GM23338 (cell line): ENCODE measurements at regions not wholly inside any gene's neighbourhood (a gene's known extent, or its start where the extent isn't known, plus 50 kb on each side); places are given as distances from the start of the nearest gene placed in this dataset.

ENCODE experiments used
- ATAC-seq: fragments of 200-7000 bp; cut with Tn5 transposase; 3 replicates; pipeline ENCODE4 v1.9.1; 2020
- DNase-seq: peaks from one replicate; pipeline ENCODE4 v3.0.0-alpha.2; 2015; ENCODE audit warnings: low spot score
- H2AFZ ChIP-seq: fragments of 200-600 bp; sonication (generic); 2 replicates; pipeline ENCODE4 v1.8.0; 2016; ENCODE audit warnings: antibody characterized with exemption, mild to moderate bottlenecking, moderate library complexity
- H3F3A ChIP-seq: fragments of 200-600 bp; sonication (generic); replicated peaks from 2 replicates; pipeline ENCODE4 v1.8.0; 2017; ENCODE audit warnings: antibody characterized with exemption, mixed run types, low read depth
- H3K27ac ChIP-seq: fragments of 200-600 bp; sonication (generic); 2 replicates; pipeline ENCODE4 v1.6.1; 2016; ENCODE audit warnings: low read depth
- H3K27me3 ChIP-seq: fragments of 200-600 bp; sonication (generic); 2 replicates; pipeline ENCODE4 v1.8.0; 2016; ENCODE audit warnings: mild to moderate bottlenecking, mixed run types, moderate library complexity; ENCODE audit not compliant: insufficient read depth
- H3K36me3 ChIP-seq: fragments of 200-600 bp; sonication (generic); 2 replicates; pipeline ENCODE4 v1.8.0; 2016; ENCODE audit warnings: mild to moderate bottlenecking; ENCODE audit not compliant: insufficient read depth
- H3K4me1 ChIP-seq: fragments of 200-600 bp; sonication (generic); 2 replicates; pipeline ENCODE4 v1.8.0; 2016; ENCODE audit warnings: mild to moderate bottlenecking, moderate library complexity; ENCODE audit not compliant: insufficient read depth
- H3K4me2 ChIP-seq: fragments of 200-600 bp; sonication (generic); 2 replicates; pipeline ENCODE4 v1.7.1; 2017; ENCODE audit warnings: mixed run types
- H3K4me3 ChIP-seq: fragments of 200-600 bp; sonication (generic); 2 replicates; pipeline ENCODE4 v1.6.1; 2016; ENCODE audit warnings: mixed run types
- H3K79me2 ChIP-seq: fragments of 200-600 bp; sonication (generic); replicated peaks from 2 replicates; pipeline ENCODE4 v1.8.0; 2017; ENCODE audit warnings: mild to moderate bottlenecking; ENCODE audit not compliant: insufficient read depth
- H3K9me2 ChIP-seq: fragments of 200-600 bp; sonication (generic); 2 replicates; pipeline ENCODE4 v1.8.0; 2017; ENCODE audit not compliant: insufficient read depth
- H4K20me1 ChIP-seq: fragments of 200-600 bp; sonication (generic); replicated peaks from 2 replicates; pipeline ENCODE4 v1.8.0; 2017; ENCODE audit warnings: mild to moderate bottlenecking; ENCODE audit not compliant: insufficient read depth
- H3K27ac Mint-ChIP-seq: 2 replicates; pipeline ENCODE4 v1.8.0; 2020; ENCODE audit warnings: inconsistent platforms, mild to moderate bottlenecking, moderate library complexity, mixed read lengths
- H3K27me3 Mint-ChIP-seq: 3 replicates; pipeline ENCODE4 v1.8.0; 2022; ENCODE audit warnings: low read depth, mild to moderate bottlenecking, moderate library complexity, mixed read lengths, inconsistent platforms; ENCODE audit not compliant: insufficient read depth, poor library complexity
- H3K36me3 Mint-ChIP-seq: 3 replicates; pipeline ENCODE4 v1.8.0; 2021; ENCODE audit warnings: low read depth, mild to moderate bottlenecking, inconsistent platforms, moderate library complexity, mixed read lengths
- H3K4me1 Mint-ChIP-seq: 3 replicates; pipeline ENCODE4 v1.8.0; 2020; ENCODE audit warnings: mild to moderate bottlenecking, inconsistent platforms, mixed read lengths
- H3K4me3 Mint-ChIP-seq: 3 replicates; pipeline ENCODE4 v1.8.0; 2021; ENCODE audit warnings: moderate library complexity, mild to moderate bottlenecking, inconsistent platforms, mixed read lengths
- H3K9me3 Mint-ChIP-seq: 3 replicates; pipeline ENCODE4 v1.8.0; 2020; ENCODE audit warnings: moderate library complexity, mild to moderate bottlenecking, inconsistent platforms, mixed read lengths
- CREB1 ChIP-seq: fragments of 250-450 bp; sonication (Bioruptor Pico); IDR thresholded peaks from 2 replicates; pipeline ENCODE4 v1.5.0; 2020; ENCODE audit warnings: low read depth, mild to moderate bottlenecking, moderate library complexity
- EZH2 ChIP-seq: fragments of 200-600 bp; sonication (generic); IDR thresholded peaks from one replicate; pipeline ENCODE4 v1.8.0; 2017; ENCODE audit warnings: antibody characterized with exemption, mild to moderate bottlenecking, low read depth; ENCODE audit not compliant: unreplicated experiment
- EZH2phosphoT487 ChIP-seq: fragments of 200-600 bp; sonication (generic); IDR thresholded peaks from one replicate; pipeline ENCODE4 v1.8.1; 2018; ENCODE audit warnings: antibody characterized with exemption; ENCODE audit not compliant: unreplicated experiment
- NANOG ChIP-seq: IDR thresholded peaks from 2 replicates; pipeline ENCODE4 v1.6.1; 2016; ENCODE audit warnings: antibody characterized with exemption, borderline replicate concordance
- REST ChIP-seq: IDR thresholded peaks from one replicate; pipeline ENCODE4 v1.6.1; 2018; ENCODE audit warnings: antibody characterized with exemption; ENCODE audit not compliant: unreplicated experiment
- ZNF114 ChIP-seq: fragments of 250-450 bp; sonication (Bioruptor Pico); IDR thresholded peaks from 2 replicates; pipeline ENCODE4 v1.5.0; 2020; ENCODE audit warnings: mild to moderate bottlenecking, moderate library complexity
- ZNF331 ChIP-seq: fragments of 250-450 bp; sonication (Bioruptor Pico); IDR thresholded peaks from 2 replicates; pipeline ENCODE4 v1.5.0; 2020; ENCODE audit warnings: low read depth, mild to moderate bottlenecking, moderate library complexity
- TF ChIP-seq, protein P1 (sequence below), 2 experiments: fragments of 200-600 bp in 1 of 2; sonication (generic) in 1 of 2; conservative IDR thresholded peaks; 2 replicates each; pipeline versions ENCODE4 v1.5.1 to v1.6.1; 2016 to 2017; ENCODE audit warnings: antibody characterized with exemption in 2 of 2, low read depth in 2 of 2, mild to moderate bottlenecking in 2 of 2, moderate library complexity in 1 of 2
- TF ChIP-seq, protein P2 (sequence below): fragments of 250-450 bp; sonication (Bioruptor Pico); IDR thresholded peaks from 2 replicates; pipeline ENCODE4 v1.5.0; 2020; ENCODE audit warnings: mild to moderate bottlenecking, moderate library complexity

GRCh38 chr19:28582796-28583195 is 630.2 kb downstream of the UQCRFS1 start:
- Mint-ChIP-seq H3K27me3 (peaks cover 17% of the 10 kb centered on the region), H3K4me1 (peaks cover 41% of the 10 kb centered on the region), H3K27ac (no peak overlapping the region), H3K9me3 (peaks cover 3% of the 10 kb centered on the region; the same call in 1 of the 3 replicates), H3K4me3 (no peak overlapping the region), H3K36me3 (peaks cover 3% of the 10 kb centered on the region; the same call in 2 of the 3 replicates)
- H3K4me2 ChIP-seq = peak overlapping the region; percentile 39; the same call in 1 of the 2 replicates
- H3K4me1 ChIP-seq = peaks cover 34% of the 10 kb centered on the region
- H3K27me3 ChIP-seq = no peaks in the 10 kb centered on the region
- peak; percentile 8 for DNase-seq
- H3K36me3 ChIP-seq = no peaks in the 10 kb centered on the region; the same call in 1 of the 2 replicates
- H3K9me2 ChIP-seq = 0 out of 2 replicates have a peak, but pooled peaks cover 10% of the 10 kb centered on the region
- no peak overlapping the region for H3K27ac ChIP-seq
- 0 out of 2 replicates have a peak overlapping the region, but pooled peaks have one; percentile 19 for H2AFZ ChIP-seq
- TF ChIP-seq NANOG = no peak
- no peak for TF ChIP-seq REST
- TF ChIP-seq EZH2phosphoT487 = no peak
- no peak for TF ChIP-seq CREB1 (CRISPR knock-in tag)
- TF ChIP-seq ZNF331 (CRISPR knock-in tag) = no peak
- TF ChIP-seq, protein P1, sequence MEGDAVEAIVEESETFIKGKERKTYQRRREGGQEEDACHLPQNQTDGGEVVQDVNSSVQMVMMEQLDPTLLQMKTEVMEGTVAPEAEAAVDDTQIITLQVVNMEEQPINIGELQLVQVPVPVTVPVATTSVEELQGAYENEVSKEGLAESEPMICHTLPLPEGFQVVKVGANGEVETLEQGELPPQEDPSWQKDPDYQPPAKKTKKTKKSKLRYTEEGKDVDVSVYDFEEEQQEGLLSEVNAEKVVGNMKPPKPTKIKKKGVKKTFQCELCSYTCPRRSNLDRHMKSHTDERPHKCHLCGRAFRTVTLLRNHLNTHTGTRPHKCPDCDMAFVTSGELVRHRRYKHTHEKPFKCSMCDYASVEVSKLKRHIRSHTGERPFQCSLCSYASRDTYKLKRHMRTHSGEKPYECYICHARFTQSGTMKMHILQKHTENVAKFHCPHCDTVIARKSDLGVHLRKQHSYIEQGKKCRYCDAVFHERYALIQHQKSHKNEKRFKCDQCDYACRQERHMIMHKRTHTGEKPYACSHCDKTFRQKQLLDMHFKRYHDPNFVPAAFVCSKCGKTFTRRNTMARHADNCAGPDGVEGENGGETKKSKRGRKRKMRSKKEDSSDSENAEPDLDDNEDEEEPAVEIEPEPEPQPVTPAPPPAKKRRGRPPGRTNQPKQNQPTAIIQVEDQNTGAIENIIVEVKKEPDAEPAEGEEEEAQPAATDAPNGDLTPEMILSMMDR (conservative IDR thresholded peaks at IDR 0.05; ENCODE audit: low read depth in 2 of 2) = no peak
- TF ChIP-seq EZH2 = no peak
- TF ChIP-seq ZNF114 (CRISPR knock-in tag) = no peak
- TF ChIP-seq, protein P2, sequence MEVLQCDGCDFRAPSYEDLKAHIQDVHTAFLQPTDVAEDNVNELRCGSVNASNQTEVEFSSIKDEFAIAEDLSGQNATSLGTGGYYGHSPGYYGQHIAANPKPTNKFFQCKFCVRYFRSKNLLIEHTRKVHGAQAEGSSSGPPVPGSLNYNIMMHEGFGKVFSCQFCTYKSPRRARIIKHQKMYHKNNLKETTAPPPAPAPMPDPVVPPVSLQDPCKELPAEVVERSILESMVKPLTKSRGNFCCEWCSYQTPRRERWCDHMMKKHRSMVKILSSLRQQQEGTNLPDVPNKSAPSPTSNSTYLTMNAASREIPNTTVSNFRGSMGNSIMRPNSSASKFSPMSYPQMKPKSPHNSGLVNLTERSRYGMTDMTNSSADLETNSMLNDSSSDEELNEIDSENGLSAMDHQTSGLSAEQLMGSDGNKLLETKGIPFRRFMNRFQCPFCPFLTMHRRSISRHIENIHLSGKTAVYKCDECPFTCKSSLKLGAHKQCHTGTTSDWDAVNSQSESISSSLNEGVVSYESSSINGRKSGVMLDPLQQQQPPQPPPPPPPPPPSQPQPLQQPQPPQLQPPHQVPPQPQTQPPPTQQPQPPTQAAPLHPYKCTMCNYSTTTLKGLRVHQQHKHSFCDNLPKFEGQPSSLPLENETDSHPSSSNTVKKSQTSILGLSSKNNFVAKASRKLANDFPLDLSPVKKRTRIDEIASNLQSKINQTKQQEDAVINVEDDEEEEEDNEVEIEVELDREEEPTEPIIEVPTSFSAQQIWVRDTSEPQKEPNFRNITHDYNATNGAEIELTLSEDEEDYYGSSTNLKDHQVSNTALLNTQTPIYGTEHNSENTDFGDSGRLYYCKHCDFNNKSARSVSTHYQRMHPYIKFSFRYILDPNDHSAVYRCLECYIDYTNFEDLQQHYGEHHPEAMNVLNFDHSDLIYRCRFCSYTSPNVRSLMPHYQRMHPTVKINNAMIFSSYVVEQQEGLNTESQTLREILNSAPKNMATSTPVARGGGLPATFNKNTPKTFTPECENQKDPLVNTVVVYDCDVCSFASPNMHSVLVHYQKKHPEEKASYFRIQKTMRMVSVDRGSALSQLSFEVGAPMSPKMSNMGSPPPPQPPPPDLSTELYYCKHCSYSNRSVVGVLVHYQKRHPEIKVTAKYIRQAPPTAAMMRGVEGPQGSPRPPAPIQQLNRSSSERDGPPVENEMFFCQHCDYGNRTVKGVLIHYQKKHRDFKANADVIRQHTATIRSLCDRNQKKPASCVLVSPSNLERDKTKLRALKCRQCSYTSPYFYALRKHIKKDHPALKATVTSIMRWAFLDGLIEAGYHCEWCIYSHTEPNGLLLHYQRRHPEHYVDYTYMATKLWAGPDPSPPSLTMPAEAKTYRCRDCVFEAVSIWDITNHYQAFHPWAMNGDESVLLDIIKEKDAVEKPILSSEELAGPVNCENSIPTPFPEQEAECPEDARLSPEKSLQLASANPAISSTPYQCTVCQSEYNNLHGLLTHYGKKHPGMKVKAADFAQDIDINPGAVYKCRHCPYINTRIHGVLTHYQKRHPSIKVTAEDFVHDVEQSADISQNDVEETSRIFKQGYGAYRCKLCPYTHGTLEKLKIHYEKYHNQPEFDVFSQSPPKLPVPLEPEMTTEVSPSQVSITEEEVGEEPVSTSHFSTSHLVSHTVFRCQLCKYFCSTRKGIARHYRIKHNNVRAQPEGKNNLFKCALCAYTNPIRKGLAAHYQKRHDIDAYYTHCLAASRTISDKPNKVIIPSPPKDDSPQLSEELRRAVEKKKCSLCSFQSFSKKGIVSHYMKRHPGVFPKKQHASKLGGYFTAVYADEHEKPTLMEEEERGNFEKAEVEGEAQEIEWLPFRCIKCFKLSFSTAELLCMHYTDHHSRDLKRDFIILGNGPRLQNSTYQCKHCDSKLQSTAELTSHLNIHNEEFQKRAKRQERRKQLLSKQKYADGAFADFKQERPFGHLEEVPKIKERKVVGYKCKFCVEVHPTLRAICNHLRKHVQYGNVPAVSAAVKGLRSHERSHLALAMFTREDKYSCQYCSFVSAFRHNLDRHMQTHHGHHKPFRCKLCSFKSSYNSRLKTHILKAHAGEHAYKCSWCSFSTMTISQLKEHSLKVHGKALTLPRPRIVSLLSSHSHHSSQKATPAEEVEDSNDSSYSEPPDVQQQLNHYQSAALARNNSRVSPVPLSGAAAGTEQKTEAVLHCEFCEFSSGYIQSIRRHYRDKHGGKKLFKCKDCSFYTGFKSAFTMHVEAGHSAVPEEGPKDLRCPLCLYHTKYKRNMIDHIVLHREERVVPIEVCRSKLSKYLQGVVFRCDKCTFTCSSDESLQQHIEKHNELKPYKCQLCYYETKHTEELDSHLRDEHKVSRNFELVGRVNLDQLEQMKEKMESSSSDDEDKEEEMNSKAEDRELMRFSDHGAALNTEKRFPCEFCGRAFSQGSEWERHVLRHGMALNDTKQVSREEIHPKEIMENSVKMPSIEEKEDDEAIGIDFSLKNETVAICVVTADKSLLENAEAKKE (CRISPR knock-in tag) = no peak
- H4K20me1 ChIP-seq = no peaks in the 10 kb centered on the region
- no peak; the same call in 2 of the 3 replicates for ATAC-seq
- no peaks in the 10 kb centered on the region for H3F3A ChIP-seq
- H3K4me3 ChIP-seq = no peak overlapping the region
- H3K79me2 ChIP-seq = no peaks in the 10 kb centered on the region
